SW480 (cell line): ENCODE measurements at regions not wholly inside any gene's neighbourhood (a gene's known extent, or its start where the extent isn't known, plus 50 kb on each side); places are given as distances from the start of the nearest gene placed in this dataset.

Source experiments
- DNase-seq: peaks from one replicate; pipeline ENCODE4 v3.0.0-alpha.2; 2016; ENCODE audit warnings: low spot score

DNA sequence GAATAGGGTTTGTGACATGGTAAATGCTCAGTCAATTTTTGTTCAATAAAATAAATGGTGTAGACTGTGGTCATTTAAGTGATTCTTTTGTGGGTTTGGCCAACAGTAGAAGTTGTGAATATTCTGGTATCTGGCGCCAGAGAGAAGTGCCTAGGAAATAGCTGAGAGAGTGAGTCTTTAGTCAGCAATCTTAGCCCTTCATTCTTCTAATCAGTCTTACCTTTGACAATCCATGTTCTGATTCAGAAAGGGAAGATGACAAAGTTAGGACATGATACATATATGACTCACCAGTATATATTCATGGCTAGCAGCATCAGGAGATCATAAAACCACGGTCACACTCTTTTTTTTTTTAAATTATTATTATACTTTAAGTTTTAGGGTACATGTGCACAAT, 141.8 kb upstream of the PCDH18 start:
- DNase-seq, result no peak

DNA sequence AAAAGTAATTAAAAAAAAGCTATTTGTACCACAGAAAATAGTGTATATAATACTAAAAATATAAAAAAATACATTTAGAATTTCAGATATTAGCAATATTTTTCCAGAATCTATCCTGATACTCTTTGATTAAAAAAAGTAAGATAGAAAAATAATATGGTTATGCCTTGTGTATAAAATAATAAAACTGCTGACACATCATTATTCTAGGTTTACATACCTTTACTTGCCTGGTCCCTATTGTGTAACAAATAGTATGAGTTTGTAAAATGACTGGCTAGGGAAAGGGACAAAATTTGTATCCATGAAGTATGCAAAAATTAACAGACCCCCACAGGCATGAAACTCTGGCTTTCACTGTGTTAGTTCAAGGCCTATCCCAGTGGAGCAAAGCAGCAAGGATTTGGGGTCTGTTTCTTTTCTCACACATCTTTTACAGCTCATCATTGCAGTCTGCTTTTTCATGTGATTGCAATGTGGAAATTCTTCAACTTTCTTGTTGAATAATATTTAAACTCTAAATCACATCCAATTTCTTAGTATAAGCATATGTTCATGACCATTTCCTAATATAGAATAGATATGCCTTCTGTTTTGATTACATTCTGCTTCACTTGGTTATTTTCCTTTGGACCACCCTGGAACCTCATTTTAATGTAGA, 136.7 kb upstream of the PCDH18 start:
- DNase-seq, result no peak

DNA sequence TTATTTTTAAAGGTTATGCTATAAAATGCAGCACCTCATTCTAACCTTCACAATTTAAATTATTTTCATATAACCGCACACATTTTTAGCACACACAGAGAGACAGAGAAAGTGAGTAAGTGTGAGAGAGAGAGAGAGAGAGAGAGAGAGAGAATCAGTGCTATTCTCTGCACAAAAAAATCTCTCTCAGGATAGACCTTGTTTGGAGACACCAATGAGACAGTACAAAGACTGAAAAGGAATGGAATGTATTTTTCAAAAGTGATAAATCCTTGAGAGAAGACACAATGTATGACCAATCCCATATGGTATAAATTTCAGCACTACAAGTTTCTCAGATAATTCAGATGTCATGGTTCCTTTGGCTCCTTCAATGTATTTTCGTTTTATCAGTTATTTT, 132.1 kb upstream of the PCDH18 start:
- DNase-seq, result no peak

DNA sequence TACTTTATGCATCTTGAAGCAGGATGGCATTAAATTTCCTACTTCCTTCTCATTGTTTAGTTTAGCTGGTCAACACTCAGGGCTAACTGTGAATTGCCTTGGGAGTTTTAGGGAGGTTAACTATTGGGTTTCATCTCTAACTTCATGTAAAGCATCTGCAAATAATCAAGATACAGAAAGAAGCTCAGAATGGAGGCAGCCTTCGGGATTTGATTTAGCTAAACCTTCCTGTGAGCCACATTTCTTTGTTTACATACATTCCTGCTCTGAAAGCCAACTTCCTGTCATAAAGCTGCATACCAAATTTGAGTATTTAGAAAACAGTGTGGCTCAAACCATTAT, 131.7 kb upstream of the PCDH18 start:
- DNase-seq, result no peak

DNA sequence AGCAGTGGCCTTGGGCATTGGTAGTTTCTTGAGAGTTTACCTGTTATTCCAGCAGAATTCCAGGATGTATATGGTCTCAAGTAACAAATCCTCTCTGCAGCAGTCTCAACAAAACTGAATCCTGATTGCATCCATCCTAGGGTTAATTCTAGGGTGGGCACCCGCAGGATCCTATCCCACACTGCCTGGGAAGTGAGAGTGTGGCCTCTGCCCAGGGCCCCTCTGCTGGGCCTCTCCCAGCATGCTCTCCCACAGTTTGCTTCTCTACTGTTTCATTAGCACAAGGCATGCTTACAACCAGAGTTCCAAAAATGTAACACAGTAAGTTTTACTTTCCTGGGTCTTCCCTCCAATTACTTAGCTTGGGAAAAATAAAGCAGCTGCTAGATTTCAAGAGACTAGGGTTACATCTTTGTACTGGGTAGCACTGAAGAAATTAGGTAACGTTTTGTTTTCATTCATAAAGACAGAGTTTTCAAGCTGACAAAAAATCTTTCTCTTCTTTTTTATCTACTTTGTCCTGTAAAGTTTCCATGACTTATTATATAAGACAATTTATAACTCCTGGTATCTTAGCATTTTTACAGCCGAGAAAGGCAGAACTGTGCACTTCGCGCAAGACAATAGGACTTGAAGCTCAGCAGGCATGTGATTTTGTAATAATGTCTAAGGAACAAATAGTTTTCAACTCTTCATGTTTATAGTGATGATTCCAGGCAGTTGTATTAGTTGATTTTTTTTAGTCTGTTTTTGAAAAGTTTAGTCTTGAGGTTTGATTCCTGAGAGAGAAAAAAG, 131.2 kb upstream of the PCDH18 start:
- DNase-seq, result no peak

DNA sequence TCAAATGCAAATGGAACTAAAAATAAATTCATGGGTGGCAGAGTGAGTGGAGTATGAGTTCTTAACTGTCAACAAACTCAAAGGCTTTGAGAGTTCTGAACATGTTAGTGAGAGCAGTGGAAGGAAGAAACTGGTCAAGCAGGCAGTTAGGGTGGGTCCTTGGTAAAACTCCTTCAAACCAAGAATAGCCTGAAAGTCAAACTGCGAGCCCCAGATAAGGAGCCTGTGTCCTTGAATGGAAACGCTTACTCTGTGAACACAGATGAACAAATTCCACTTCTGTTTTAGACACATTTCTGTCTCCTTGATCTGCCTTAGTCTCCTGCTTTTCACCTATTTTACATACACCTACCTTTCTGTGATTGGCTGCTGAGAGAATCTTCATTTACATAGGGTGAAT, 129.4 kb upstream of the PCDH18 start:
- DNase-seq, result no peak

DNA sequence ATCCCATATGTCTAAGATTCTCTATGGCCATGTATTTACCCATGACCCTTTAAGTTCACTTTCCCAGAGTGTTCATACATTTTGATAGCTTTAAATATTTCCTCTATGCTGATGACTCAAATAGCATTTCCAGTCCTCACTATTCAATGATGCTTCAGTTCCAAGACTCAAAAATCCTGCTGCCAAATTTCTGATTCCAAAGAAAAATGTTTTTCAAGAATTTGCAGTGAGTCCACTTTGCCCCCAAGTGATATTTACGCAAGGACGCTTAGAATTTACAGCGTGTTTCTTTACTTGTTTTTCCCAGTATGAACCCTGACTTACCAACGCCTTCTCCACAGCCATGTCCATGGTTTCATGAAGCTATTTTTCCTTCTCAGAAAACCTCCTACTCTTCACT, 127.9 kb upstream of the PCDH18 start:
- DNase-seq, result no peak

DNA sequence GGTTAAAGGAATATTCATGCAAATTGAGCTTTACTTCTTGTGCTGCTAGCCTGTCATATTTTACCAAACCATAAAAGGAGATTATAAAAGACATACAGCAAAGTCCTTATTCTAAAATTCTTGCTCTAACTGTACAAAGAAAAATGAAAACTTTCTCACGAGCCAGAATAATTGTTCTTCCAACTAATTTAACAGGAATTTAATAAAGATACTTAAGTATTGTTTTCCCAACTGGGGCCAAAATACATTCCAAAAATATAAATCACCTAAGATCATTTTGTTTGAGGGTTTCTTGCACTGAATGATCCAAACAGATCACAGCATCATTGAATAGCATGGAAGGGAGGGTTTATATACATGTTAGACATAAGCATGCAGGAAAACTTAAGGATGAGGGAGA, 127.1 kb upstream of the PCDH18 start:
- no peak for DNase-seq

DNA sequence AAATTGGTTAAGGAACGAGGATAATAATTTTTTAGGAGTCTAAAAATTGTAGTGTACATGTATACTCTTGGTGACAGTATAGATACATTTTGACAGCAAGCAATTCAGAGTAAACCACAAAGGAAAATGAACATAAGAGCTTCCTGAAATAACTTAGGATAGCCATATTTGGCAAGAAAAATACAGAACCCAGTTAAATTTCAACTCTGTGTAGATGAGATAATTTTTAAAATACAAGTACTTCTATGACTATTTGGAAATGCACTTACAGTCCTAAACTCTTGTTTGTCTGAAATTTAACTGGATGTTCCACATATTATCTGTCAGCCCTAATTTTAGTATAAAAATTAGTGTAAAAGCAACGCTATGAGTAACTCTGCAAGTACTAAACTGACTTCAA, 124.4 kb upstream of the PCDH18 start:
- no peak for DNase-seq

DNA sequence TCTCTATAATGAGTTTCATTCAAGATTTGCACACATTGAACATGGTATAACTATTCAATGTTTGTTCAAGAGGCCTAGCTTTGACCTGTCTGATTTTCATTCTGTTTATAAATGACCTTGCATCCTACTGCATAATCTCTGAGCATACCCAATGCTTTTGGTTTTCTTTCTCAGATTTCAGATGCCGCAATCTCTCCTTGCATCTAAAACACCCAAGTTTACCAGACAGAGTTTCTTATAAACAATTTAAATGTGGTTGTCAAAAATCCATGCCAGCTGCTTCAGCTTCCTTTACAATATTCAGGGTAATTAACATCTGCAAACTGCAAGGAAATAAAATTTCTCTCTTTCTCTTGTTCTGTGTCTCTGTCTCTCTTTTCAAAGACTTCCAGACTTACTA, 123.0 kb upstream of the PCDH18 start:
- no peak for DNase-seq

DNA sequence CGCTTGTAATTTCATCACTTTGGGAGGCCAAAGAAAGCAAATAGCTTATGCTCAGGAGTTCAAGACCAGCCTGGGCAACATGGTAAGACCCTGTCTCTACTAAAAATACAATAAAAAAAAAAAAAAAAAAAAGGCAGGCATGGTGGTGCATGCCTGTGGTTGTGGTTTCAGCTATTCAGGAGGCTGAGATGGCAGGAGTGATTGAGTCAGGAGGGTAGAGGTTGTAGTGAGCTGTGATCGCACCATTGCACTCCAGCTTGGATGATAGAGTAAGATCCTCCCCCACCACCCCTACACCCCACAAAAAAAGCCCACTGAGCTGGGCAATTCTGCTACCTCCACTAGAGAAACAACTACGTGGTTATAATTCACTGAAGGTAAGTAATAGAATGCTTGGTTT, 118.8 kb upstream of the PCDH18 start:
- DNase-seq, result peak; percentile 6

DNA sequence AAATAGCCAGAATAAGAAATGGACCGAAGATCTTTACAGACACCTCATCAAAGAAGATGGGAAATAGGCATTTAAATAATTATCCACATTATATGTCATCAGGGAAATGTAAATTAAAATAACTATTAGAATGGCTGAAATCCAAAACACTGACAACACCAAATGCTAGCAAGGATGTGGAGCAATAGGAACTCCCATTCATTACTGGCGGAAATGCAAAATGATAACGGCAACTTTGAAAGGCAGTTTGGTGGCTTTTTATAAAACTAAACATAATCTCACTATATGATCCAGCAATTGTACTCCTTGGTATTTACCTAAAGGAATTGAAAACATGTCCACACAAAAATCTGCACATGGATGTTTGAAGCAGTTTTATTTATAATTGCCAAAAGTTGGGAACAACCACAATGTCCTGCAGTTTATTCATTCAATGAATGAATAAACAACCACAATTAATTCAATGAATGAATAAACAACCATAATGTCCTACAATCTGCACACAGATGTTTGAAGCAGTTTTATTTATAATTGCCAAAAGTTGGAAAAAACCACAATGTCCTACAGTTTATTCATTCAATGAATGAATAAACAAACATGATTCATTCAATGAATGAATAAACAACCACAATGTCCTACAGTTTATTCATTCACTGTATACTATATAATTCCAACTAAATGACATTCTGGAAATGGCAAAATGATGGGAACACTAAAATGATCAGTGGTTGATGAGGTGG, 117.6 kb upstream of the PCDH18 start:
- no peak for DNase-seq

DNA sequence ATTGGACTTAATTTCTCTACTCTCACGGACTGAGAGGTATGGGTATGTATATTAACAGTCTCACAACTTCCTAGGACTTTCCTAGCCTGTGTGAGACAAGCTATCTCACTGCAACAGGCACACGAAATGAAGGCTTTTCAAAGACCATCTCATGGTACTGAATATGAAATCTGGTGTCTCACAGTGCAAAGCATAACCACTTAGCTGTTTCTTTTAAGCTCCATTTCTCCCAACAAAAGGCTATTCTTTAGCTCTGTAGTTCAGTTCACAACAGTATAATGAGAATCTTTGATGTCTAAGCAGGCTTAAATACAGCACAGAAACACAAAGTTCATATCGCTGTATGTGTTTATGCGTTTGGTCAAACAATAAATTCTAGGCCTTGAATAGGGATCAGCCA, 116.2 kb upstream of the PCDH18 start:
- DNase-seq, result no peak

DNA sequence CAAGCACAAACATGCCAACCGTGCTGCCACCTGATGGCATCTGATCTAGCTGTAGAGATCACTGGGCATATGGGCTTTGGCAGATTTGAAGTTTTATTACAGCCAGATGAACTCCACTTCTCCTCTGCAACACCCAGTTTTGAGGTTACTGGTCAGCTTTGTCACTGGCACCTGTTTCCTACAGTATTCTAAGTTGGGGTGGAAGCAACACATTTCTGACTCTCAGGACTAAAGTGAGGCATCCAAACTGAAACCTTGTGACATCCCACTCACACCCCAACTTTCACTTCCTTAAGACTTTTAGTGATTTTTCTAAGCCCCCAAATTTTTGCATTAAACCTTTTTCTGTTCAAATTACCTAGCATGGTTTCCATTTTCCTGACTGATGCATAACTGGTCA, 115.1 kb upstream of the PCDH18 start:
- DNase-seq, result no peak

DNA sequence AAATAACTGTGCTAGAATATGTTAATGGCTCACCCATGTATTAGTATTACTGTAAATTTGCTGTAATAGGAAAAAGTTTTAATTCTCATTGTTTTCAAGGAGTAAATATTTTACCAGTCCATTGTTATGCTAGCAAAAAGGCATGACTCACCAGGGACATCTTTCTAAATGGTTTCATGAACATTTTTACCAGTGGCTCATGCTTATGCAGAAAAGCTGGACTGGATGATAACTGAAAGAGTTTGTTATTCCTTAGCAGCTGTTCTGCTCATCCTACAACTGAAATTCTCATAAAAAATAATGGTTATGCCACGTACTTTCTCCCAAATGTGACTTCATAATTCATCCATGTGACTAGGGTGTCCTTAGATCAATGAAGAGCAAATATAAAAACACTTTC, 111.9 kb upstream of the PCDH18 start:
- no peak for DNase-seq

DNA sequence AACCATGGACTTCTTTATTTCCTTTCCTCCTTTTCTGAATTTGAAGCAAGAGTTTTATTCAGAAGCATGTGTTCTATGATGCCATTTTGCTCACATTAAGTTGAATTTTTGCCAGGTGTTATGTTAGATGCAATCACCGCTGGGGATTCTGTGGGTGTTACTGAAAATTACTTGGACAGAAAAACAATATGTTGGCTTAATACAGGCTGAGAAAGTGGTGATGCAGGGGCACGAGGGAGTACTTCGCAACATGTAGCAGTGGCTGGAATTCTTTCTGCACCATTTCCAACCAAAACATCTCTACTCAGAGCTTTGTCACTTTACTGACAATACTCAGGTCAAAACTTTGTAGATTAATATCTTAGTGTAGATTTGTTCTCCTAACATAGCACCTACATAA, 109.2 kb upstream of the PCDH18 start:
- no peak for DNase-seq

DNA sequence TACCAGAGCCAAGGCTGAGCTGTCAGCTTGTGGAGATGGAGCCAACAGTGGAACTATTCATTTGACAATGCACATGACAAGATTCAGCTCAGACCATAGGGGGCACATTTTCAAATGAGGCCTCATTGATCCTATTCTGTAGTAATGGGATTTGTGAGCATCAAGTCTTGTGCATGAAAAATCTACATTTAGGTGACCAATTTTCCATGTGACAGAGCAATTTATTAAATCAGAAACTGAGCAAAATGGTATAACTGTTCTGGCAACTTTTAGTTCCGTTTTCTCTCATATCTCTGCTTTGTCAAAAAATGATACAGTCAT, 108.5 kb upstream of the PCDH18 start:
- no peak for DNase-seq

DNA sequence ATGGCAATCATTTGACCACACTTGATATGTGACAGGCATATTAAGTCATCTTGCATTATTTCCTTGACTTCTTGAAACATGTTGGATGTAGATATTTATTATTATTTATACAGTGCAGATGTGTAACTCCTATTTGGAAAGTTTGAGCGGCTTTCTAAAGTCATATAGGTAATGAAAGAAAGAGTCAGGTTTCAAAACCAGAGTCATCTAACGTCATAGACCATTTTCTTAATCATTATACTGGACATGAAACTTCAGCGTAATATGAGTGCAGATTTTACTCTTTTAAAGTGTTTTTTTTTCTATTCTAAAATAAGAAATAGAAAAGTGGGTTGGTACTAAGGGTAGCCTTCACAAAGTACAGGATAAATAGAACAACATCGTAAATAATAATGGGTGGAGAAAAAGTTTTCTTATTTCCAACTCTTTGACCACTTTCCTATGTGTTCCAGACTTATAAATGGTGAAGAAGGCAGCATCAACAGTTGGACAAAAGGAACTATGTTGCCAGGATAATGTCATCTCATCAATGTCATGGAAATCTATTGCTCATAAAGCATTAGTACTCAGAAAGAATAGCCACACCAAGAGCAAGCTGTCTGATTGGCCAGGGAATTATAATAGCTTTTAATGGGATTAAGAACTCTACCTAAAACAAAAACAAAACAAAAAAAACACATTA, 108.0 kb upstream of the PCDH18 start:
- DNase-seq, result no peak

DNA sequence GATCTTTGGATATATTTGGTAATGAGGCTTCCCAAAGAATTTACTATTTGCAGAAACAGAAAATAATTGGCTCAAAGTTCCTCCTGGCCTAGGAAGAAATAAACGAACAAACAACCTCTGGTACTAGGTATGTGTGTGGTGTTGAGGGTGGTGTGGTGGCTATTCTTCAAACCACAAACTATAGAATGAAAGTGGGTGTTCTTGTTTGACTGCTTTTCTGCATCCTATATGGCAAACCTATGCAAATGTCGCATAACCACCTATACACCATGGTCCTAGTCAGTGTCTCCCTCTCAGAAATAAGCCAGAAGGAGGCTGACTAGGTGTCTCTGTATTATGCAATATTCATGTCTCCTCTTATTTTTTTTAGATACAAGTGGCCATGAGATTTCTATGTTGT, 106.6 kb upstream of the PCDH18 start:
- DNase-seq, result no peak

DNA sequence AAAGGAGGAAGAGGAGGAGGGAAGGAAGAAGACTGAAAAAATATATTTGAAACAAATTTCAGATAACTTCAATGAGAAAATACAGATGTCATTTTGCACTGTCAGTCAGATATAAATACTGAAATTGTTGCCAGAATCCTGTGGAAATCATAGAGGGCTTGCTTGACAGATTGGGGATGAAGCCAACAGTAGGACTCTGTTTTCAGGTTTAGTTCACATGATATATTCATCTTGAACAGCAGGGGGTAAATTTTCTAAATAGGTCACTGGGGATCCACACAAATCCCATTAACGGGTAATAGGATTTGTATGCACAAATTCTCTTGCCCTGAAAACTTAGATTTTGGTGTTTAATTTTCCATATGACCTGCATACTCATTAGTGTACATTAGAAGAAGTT, 103.3 kb upstream of the PCDH18 start:
- no peak for DNase-seq

DNA sequence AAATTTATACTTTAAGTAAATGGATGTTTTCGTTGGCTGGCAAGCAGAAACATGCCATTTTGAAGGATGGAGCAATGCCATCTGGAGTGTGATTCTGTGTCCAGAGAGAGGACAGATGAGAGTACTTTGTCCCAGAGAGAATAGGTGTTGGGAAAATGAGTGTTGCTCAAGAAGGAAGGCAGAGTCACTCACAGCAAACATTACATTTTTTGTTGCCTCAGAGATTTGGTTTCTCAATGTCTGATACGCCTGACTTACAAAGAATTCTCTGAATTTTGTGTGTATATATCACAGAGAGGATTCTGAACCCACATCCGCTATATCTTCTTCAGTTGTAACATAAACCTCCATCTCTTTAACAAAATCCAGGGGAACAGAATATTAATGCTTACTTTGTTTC, 102.8 kb upstream of the PCDH18 start:
- no peak for DNase-seq

DNA sequence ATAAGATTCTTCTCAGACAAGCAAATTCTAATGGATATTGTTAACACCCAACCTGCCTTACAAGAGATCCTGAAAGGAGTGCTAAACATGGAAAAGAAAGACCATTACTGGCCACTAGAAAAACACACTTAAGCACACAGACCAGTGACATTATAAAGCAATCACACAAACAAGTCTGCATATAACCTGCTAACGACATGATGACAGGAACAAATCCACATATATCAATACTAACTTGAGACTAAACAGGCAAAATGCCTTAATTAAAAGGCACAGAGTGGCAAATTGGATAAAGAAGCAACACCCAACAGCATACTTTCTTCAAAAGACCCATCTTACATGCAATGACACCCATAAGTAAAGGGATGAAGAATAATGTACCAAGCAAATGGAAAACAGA, 100.5 kb upstream of the PCDH18 start:
- no peak for DNase-seq

DNA sequence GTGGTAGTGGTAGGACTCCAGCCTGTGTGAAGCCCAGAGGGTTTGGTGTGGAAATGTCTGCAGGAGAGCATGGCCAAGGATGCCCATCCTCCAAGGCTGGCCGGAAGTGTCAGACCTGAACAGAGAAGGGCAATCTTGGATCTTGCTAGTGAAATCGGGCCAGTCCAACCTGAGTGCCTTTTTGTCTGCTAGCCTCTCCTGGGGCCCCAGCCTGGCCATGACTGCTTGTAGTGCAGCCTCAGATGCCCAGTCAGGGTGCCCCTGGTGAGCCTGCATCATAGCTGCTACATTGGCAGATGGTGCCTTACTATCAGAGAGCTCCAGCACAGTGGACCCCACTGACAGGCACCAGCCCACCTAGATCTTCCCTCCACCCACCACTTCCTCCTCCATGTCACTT, 99.3 kb upstream of the PCDH18 start:
- DNase-seq, result no peak
